Putamen (tissue), 1 donor: ENCODE measurements at regions not wholly inside any gene's neighbourhood (a gene's known extent, or its start where the extent isn't known, plus 50 kb on each side); places are given as distances from the start of the nearest gene placed in this dataset.
"Not testable (repeated sequence)": the region's sequence is repeated elsewhere in the genome, so short reads cannot be mapped to it uniquely, and the experiment has no call there.

Source experiments
- DNase-seq: peaks from one replicate; pipeline ENCODE4 v3.0.0-alpha.2; 2016; ENCODE audit warnings: low spot score

DNA sequence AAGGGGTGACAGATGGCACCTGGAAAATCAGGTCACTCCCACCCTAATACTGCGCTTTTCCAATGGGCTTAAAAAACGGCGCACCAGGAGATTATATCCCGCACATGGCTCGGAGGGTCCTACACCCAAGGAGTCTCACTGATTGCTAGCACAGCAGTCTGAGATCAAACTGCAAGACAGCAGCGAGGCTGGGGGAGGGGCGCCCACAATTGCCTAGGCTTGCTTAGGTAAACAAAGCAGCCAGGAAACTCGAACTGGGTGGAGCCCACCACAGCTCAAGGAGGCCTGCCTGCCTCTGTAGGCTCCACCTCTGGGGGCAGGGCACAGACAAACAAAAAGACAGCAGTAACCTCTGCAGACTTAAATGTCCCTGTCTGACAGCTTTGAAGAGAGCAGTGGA lies 205.7 kb upstream of the HTR1E start:
- DNase-seq: not testable (repeated sequence)

GRCh38 chr6:86730772-86731171 lies 206.6 kb upstream of the HTR1E start:
- not testable (repeated sequence) for DNase-seq

GRCh38 chr6:86730216-86730615 lies 207.1 kb upstream of the HTR1E start:
- no peak for DNase-seq

- peak; percentile 25 for DNase-seq
These were observed 208.4 kb upstream of the HTR1E start for GRCh38 chr6:86728976-86729375.

DNA sequence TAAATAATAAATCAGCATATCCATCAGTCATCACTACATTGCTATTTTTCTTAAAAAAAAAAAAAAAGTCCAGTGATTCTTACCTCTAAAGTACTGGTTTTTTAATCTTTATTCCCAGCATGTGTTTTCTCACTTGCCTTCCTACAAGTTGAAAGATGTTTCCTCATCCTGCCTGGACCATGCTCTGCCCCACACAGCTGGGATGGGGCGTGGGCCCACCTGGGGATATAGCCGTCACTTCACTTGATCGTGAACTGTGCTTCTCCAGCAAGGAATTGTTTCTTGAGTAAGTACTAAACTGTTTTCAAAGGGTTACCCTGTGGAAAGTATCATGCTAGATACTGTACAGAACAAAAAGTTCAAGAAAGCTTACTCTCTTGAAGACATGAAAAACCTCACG lies 212.6 kb upstream of the HTR1E start:
- DNase-seq: no peak

- DNase-seq: no peak
These were observed 213.6 kb upstream of the HTR1E start for GRCh38 chr6:86723729-86724128.

DNA sequence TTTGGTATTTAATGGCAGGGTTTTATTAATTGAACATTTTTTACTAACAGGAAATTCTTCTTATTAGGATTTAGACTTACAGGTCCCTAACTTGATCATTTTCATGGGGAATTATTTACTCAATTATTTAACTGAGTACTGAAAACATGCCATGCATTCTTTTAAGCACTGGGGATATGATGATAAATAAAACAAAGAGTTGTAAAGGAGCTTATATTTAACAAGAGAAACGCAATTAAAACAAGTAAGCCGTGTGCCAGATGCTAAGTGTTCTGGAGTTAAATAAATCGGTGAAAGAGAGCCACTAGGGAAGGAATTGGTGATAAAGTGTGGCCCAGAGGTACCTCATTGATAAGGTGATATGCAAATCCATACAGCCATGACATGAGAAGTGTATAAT lies 214.2 kb upstream of the HTR1E start:
- no peak for DNase-seq

DNA sequence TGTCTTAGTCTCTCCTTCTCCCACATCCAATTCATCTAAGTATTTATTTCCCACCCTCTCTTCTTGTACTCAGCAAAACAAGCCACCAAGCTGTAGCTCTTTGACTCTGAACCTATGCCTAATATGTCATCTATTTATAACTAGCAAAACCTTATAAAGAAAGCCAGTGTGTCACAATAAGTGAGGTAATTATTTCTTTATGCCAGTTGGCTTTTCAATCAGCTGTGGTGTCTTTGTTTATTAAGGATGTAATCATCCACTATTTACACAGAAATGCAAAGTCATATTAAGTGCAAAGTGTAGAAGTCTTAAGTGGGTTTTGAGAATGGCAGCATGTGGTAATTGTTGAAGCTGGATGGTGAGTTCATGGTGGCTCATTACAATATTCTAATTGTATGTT lies 215.2 kb upstream of the HTR1E start:
- no peak for DNase-seq

- DNase-seq: no peak
These were observed 221.7 kb upstream of the HTR1E start for GRCh38 chr6:86715676-86716075.

- no peak for DNase-seq
These were observed 225.3 kb upstream of the HTR1E start for GRCh38 chr6:86712039-86712438.

GRCh38 chr6:86707545-86708120 lies 229.7 kb upstream of the HTR1E start:
- no peak for DNase-seq

DNA sequence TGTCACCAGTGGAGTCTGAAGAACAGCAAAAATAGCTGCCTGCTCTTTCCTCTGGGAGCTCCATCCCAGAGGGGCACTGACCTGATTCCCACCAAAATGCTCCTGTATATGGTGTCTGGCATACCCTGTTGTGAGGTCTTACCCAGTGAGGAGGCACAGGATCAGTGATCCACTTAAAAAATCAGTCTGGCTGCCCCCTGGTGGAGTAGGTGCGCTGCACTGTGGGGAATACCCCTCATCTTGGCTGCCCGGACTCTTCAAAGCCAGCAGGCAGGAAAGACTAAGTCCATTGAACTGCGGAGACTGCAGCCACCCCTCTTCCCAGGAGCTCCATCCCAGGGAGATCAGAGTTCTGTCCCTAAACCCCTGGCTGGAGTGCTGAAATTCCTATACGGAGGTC lies 230.9 kb upstream of the HTR1E start:
- no peak for DNase-seq

GRCh38 chr6:86701228-86701627 lies 236.1 kb upstream of the HTR1E start:
- not testable (repeated sequence) for DNase-seq

- no peak for DNase-seq
These were observed 250.8 kb upstream of the HTR1E start for GRCh38 chr6:86686496-86686895.

DNA sequence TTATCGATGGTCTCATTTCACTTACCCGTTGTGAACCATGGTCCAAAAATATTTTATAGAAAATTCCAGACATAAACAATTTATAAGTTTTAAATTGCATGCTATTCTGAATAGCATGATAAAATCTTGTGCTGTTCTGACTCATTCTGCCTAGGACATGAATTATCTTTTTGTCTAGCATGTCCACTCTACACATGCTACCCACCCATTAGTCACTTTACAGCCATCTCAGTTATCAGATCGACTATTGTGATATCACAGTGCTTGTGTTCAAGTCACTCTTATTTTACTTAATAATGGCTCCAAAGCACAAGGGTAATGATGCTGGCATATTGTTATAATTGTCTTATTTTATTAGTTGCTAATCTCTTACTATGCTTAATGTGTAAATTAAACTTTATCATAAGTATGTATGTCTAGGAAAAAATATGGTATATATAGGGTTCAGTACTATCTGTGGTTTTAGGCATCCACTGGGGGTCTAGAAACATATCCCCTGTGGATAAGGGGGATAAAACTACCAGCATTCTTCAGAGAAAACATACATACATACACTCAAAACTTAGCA lies 252.0 kb upstream of the HTR1E start:
- no peak for DNase-seq

DNA sequence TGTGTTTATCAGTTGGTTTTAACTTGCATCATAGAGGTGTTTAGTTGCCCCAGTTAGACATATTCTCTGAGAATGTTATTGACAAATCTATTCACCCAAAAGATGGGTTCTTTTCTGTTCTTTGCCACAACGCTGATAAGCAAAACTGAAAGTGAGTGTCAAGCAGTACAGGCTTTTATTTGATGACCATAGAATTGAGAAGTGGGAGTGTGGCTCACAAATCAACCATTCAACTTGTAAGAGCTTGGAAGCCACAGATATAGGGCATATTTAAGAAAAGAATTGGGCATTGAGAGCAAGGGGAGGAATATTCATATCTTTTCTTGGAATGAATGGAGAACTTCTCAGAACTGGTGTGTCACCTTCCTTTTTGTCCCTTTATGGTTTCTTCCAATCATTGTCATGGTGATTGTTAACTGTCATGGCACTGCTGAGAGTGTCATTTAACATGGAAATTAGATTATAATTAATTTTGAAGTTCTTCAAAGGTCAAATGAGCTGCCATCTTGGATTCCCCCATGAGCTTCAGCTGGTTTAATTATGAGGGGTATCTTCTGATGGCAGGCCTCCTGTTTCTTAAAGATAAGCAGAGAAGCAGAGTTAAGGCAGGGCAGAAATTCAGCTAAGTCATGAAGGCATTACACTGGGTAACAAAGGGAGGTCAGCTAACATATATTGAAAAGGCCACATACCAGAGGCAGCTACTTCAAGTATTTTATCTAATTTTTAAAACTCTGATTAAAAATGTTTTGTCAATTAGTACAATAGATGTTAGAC lies 254.0 kb upstream of the HTR1E start:
- DNase-seq: no peak

- DNase-seq: no peak
These were observed 255.0 kb upstream of the HTR1E start for GRCh38 chr6:86682297-86682696.

- DNase-seq: not testable (repeated sequence)
These were observed 256.2 kb upstream of the HTR1E start for GRCh38 chr6:86681140-86681539.

DNA sequence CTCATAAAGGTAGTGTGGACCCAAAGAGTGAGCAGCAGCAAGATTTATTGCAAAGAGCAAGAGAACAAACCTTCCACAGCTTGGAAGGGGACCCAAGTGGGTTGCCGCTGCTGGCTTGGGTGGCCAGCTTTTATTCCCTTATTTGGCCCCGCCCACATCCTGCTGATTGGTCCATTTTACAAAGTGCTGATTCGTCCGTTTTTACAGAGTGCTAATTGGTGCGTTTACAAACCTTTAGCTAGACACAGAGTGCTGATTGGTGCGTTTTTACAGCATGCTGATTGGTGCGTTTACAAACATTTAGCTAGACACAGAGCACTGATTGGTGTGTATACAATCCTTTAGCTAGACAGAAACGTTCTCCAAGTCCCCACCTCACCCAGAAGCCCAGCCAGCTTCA lies 265.2 kb upstream of the HTR1E start:
- not testable (repeated sequence) for DNase-seq

GRCh38 chr6:86657192-86657591 lies 280.1 kb upstream of the HTR1E start:
- DNase-seq: no peak

DNA sequence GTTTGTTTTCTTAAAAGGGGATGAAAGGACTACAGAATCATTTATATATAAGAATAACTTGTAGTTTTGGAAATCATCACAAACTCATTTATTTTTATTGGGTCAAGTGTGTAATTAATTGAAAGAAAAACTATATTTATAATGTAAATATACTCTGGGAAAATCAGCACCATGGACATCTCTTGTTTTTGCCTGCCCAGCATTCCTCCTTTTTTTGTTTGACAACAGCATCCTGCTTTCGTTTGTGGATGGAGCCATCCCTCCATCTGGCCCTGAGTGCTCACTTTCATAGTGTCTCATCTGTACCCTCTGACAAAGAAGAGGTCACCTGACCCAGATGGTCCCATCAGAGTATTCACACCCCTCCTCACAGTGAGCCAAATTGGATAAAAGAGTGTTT lies 308.2 kb upstream of the HTR1E start:
- DNase-seq: no peak

GRCh38 chr6:86619428-86619827 lies 317.9 kb upstream of the HTR1E start:
- DNase-seq: no peak

- no peak for DNase-seq
These were observed 322.0 kb upstream of the HTR1E start for GRCh38 chr6:86615299-86615698.
